Astrocyte of the cerebellum (primary cell): ENCODE measurements at regions not wholly inside any gene's neighbourhood (a gene's known extent, or its start where the extent isn't known, plus 50 kb on each side); places are given as distances from the start of the nearest gene placed in this dataset.

ENCODE experiments used
- DNase-seq: peaks from one replicate; pipeline ENCODE4 v3.0.0-alpha.2; 2011; ENCODE audit warnings: low read depth
- H3K4me3 ChIP-seq: 2 replicates; pipeline ENCODE4 v1.5.1; 2011; ENCODE audit warnings: mild to moderate bottlenecking, low read depth, low read length, moderate library complexity
- CTCF ChIP-seq: IDR thresholded peaks from 2 replicates; pipeline ENCODE4 v1.5.1; 2012; ENCODE audit warnings: low read length, low read depth, moderate library complexity, mild to moderate bottlenecking; ENCODE audit errors: missing control alignments
- in situ Hi-C: cut with HindIII; loops from 2 replicates; pipeline ENCODE4 v1.10.0; 2017; ENCODE audit warnings: low sequenced_read_pairs

GRCh38 chr9:90961375-90961774 lies 159.8 kb downstream of the SYK start:
- H3K4me3 ChIP-seq = no peak overlapping the region
- no peak for DNase-seq
- in situ Hi-C loops = no loop called here
- TF ChIP-seq CTCF = no peak

- in situ Hi-C loops = no loop called here
- TF ChIP-seq CTCF = no peak
- H3K4me3 ChIP-seq = no peak overlapping the region
- DNase-seq = no peak
These were observed 162.7 kb downstream of the SYK start for GRCh38 chr9:90964101-90965020.

DNA sequence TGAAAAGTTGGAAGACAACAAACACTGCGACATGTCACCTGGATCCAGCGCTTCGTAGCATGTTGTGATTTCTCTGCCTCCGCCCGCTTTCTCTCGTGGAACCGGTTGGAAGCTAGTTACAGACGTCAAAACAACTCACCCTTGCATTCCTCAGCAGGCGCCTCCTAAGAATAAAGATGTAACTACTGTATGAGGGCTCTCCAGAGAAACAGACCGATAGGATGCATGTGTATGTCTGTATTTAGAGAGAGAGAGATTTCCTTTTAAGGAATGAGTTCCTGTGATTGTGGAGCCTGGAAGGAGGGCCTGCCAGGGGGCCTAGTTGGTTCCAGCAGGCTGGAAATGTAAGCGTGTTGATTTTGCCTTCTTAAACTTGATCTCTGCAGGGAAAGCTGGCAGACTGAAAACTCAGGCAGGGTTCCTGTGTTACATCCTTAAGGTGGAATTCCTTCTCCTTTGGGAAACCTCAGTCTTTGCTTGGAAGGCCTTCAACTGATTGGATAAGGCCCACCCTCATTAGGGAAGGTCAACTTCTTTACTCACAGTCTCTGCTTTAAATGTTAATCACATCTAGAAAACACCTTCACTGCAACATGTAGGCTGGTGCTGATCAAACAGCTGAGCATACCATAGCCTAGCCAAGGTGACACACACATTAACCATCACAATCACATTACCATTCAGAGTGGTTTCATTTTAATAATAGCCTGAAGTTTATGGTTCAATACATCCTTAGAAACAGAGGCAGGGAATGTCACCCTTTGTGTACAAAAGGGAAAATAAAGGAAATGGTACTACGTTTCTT lies 163.8 kb downstream of the SYK start:
- in situ Hi-C loops = no loop called here
- TF ChIP-seq CTCF = no peak
- no peak overlapping the region for H3K4me3 ChIP-seq
- DNase-seq = no peak

DNA sequence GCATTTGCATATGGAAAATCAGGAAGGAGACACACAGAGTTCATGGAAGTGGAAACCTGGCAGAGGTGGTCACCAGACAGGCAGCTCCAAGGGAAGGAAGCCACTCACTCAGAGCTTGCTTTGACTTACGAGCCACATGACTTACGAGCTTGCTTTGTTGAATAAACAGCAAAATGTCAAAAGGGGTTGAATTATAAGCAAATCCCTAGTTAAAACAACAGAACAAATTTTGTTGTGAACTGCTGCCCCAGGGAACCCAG lies 164.3 kb downstream of the SYK start:
- no peak overlapping the region for H3K4me3 ChIP-seq
- TF ChIP-seq CTCF = no peak
- in situ Hi-C loops = no loop called here
- DNase-seq = no peak

DNA sequence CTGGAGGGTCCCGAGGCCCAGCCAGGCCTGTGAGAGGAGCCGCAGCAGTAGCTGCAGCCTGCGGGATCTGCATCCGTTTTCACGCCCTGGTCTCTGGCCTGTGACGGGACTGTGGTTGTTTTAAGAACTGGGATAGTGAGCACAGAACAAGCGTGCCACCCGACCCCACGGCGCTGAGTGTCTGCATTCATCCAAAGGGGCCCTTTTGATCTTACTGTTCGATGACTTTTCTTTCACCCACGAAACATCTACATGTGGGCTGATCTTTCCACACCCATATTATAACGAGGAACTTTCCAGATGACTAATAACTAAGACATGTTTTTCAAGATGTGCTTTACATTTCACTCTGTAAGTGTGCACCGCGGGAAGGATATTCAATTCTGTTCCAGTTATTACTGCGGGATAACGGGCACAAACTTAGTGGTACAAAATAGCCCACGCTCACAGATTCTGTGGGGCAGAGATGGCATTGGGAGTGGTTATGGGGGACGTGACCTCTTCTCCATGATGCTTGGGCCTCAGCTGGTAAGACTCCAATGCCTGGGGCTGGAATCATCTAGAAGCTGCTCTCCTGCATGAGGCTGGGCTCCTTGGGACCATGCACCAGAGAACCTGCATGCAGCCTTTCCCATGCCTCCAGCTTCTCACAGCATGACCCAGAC lies 165.0 kb downstream of the SYK start:
- no peak overlapping the region for H3K4me3 ChIP-seq
- in situ Hi-C loops = no loop called here
- TF ChIP-seq CTCF = no peak
- DNase-seq = no peak

DNA sequence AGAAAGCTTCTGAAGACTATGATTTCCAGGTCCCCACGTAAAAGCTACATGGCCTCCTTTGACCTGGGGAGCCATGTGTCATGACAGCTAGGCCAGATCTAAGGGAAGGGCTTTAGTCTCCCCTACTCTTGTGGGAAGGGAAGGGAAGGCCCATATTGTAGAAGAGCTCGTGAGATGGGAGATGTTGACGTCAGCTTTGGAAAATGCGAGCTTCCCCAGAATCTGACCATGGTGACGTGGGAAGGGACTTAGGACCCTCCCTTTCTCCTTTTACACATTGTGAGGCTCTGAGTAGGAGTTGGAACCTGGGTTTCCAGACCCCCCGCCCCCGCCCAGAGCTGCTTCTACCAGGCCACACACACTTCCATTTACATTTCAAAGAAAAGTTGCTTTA lies 165.5 kb downstream of the SYK start:
- no peak for TF ChIP-seq CTCF
- no peak for DNase-seq
- no peak overlapping the region for H3K4me3 ChIP-seq
- in situ Hi-C loops = no loop called here
